HG03196 (cell line): ENCODE measurements at regions not wholly inside any gene's neighbourhood (a gene's known extent, or its start where the extent isn't known, plus 50 kb on each side); places are given as distances from the start of the nearest gene placed in this dataset.
A peak's percentile ranks its signal among the peaks of the same experiment; 100 is the strongest.
"Not testable (repeated sequence)": the region's sequence is repeated elsewhere in the genome, so short reads cannot be mapped to it uniquely, and the experiment has no call there.

Experiments
- ATAC-seq: cut with Tn5 transposase; IDR thresholded peaks from one replicate; pipeline ENCODE4 v1.9.1; 2021; ENCODE audit not compliant: unreplicated experiment

- peak; percentile 68 for ATAC-seq
Measured at GRCh38 chr12:87274594-87275245, 754.5 kb downstream of the C12orf50 start.

DNA sequence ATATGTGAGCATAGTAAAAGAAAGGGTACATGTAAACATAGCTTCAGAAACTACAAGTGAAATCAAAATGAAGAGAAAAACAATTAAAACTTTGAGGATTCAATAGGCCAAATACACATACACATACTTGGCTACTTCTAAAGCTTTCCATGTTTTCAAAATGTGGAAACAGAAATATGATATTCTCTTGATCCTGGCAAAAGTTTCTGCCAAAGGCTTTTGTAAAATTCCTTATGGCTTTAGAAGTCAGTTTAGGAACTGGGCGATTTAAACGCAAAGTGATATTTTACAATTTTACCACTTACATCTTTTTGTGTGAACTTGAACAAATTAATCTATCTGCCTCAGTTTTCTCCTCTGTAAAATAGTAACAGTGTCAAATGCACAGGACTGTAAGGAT lies 756.4 kb downstream of the C12orf50 start:
- no peak for ATAC-seq

DNA sequence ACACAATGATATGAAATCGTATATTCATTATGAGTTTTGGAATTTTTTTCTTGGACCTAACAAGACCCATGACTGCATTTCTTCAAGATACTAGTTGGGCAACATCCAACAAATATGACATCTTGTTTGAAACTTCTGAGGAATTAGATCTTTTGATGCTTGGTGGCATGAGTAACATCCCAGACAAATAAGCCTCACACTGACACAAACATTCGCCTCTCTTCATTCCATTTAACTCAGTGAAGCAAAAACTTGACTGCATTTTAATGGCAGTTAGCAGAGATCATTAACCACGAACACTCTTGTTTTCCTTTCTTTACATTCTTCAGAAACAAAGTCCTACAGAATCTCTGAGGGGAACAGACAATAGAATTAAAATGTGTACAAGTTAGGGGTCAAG lies 758.3 kb downstream of the C12orf50 start:
- ATAC-seq = no peak

GRCh38 chr12:87266305-87266704 lies 762.9 kb downstream of the C12orf50 start:
- ATAC-seq = no peak

GRCh38 chr12:87259391-87259790 lies 769.8 kb downstream of the C12orf50 start:
- no peak for ATAC-seq

- ATAC-seq = no peak
Measured at GRCh38 chr12:87254381-87255030, 774.7 kb downstream of the C12orf50 start.

- ATAC-seq = no peak
Measured at GRCh38 chr12:87253157-87253556, 776.0 kb downstream of the C12orf50 start.

DNA sequence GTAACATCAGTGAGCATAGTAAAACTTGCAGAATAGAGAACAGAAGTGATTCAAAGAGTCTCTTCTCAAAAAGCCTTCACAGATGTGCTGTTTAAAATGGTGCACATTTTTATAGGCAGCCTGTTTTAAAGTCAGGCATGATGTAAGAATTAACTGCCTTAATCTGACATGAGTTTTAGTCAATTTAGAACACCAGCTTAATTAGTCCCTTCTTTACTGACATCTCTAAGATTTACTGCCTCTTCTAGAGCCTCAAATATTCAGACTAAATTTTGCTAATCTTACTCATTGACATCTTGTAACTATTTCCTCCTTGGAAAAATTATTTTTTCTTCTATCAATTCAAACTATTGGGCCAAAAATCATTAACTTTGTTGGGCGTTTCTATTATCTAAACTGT lies 782.5 kb downstream of the C12orf50 start:
- no peak for ATAC-seq

GRCh38 chr12:87238466-87238865 lies 790.7 kb downstream of the C12orf50 start:
- no peak for ATAC-seq

- ATAC-seq = no peak
Measured at GRCh38 chr12:87234898-87235297, 794.3 kb downstream of the C12orf50 start.

- ATAC-seq = no peak
Measured at GRCh38 chr12:87233671-87234070, 795.5 kb downstream of the C12orf50 start.

- ATAC-seq = no peak
Measured at GRCh38 chr12:87231818-87232217, 797.4 kb downstream of the C12orf50 start.

DNA sequence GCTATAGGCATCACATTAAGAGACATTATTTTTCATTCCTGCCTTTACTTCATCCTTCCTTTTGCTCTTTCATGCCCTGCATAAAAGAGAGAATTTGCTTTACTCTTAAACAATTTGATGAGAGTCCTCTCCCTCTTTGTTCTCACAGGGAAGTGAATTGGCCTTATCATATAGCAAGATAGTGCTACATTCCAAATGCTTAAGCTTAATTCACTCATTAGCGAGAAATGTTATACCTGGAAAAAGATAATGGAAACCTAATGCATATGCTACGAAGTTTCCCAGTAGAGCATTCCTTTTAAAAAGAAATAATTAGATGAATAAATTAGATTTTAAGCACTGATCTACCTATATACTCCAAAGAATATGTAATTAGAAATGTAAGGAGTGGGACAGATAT lies 798.8 kb downstream of the C12orf50 start:
- ATAC-seq = no peak

DNA sequence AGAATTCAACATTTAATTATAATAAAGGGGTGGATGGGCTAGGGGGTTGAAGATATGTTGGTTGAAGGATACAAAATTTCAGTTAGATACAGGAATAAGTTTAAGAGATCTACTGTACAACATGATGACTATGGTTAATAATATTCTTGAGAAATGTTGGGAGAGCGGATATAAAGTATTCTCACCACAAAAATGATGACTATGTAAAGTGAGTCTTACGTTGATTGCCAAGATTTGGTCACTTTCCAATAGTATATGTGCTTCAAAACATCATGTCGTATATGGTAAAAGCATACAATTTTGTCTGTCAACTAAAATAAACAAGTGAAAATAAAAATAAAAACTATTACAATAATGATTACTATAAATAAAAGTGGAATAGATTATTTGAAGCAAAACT lies 802.0 kb downstream of the C12orf50 start:
- ATAC-seq = no peak

GRCh38 chr12:87217491-87217890 lies 811.7 kb downstream of the C12orf50 start:
- no peak for ATAC-seq

DNA sequence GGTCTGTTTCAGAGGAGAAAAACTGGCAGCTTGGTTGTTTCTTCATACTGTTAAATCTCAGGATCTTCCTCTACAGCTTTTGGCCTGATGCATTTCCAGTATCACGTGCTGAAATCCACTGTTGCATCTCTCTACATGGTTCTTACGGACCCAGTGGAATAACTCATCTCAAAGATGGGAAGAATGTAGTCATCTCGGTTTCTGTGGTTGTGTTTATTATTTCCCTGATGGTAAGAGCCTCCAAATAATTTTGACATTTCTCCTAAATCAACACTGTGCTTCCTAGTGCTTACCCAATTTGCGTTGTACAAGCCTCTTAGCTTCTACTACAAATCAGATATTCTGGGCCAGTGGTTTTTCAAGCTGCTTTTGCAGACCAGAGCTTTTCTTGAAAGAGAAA lies 812.8 kb downstream of the C12orf50 start:
- no peak for ATAC-seq

- ATAC-seq = no peak
Measured at GRCh38 chr12:87202189-87202588, 827.0 kb downstream of the C12orf50 start.

DNA sequence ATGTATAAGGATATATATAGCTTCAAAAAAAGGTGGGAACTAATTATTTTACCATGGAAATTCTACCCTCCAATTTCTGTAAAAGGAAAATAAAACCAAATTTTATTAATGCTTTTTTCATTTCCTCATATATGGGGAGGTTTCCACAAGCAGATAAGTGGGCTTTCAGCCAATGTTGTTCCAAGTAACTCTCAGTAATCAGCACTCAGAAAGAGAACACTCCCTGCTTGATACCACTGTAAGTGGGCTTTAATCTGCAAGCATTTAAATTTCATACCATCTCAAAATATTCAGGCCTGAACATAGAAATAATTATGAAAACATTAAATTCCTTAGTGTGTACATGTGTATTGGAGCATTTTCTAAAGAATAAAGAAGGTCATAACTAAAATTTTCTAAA lies 827.6 kb downstream of the C12orf50 start:
- ATAC-seq = no peak

GRCh38 chr12:87200289-87200979 lies 828.8 kb downstream of the C12orf50 start:
- ATAC-seq = no peak

DNA sequence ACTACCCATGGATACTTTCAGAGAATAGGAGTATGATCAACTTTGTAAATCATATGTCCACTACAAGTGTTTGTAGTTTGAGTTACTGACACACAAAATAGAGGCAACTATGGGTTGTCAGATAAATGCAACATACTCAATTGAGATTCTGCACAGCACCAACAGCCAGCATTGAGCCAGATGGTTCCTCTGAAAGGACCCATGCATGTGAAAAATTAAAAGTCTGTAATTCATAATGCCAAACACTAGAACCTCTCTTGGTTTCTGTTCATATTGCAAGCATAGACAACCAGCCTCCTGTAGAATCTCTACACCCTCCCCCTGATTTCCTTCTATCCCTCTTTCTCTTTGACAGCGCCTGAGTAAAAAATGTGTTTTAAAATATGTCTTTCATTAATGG lies 831.0 kb downstream of the C12orf50 start:
- ATAC-seq = no peak

DNA sequence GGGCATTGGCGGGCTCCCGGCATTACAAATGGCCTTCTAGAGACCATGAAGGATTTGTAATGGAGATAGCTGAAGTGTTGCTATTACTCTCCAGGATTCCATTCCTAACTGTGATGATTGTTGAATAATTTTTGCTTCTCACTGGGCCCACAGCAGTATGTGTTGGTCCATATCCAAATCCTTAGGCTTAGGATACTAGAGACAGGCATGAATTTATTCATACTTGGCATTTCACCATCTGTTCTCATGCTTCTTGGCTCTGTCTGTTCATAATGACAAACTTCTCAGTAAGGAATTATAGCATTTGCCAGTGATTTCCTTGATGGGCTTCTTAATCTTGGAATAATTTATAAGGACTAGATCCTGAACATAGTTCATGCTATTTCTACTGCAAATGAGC lies 832.9 kb downstream of the C12orf50 start:
- ATAC-seq = no peak

- not testable (repeated sequence) for ATAC-seq
Measured at GRCh38 chr12:87194389-87194788, 834.8 kb downstream of the C12orf50 start.
